A673 (cell line): ENCODE measurements at regions not wholly inside any gene's neighbourhood (a gene's known extent, or its start where the extent isn't known, plus 50 kb on each side); places are given as distances from the start of the nearest gene placed in this dataset.

Experiments used
- CTCF ChIP-seq: fragments of 300-800, 200-600 bp; sonication (generic); conservative IDR thresholded peaks from 2 replicates; pipeline ENCODE4 v1.5.1; 2017; ENCODE audit warnings: low read depth, mild to moderate bottlenecking, antibody characterized with exemption, low read length, moderate library complexity, mixed read lengths
- EZH2 ChIP-seq: fragments of 200-600 bp; sonication (generic); IDR thresholded peaks from 2 replicates; pipeline ENCODE4 v1.6.1; 2017; ENCODE audit warnings: borderline replicate concordance, low read depth, mild to moderate bottlenecking, mixed read lengths, antibody characterized with exemption, low read length; ENCODE audit not compliant: poor library complexity, severe bottlenecking

- peak; percentile 75 for TF ChIP-seq CTCF
- TF ChIP-seq EZH2 = no peak
Observed at GRCh38 chr10:120735773-120736371, 115.3 kb upstream of the WDR11 start.
